HCT116 (cell line): ENCODE measurements at regions not wholly inside any gene's neighbourhood (a gene's known extent, or its start where the extent isn't known, plus 50 kb on each side); places are given as distances from the start of the nearest gene placed in this dataset.

Source experiments
- ATAC-seq: fragments of 200-7000 bp; cut with Tn5 transposase; 2 replicates; pipeline ENCODE4 v1.9.1; 2020; ENCODE audit warnings: mild to moderate bottlenecking, moderate library complexity
- BruUV-seq: library from RNA; stranded (reverse); fragments of 400-500 nt; replicated peaks from 2 replicates; lab custom pipeline; 2021; lab: Mats Ljungman, UMichigan
- CTCF ChIA-PET: fragments of 300-600 bp; sonication (Branson Sonifier 250); formaldehyde crosslinking; loops from one replicate; lab custom pipeline; 2021; ENCODE audit warnings: antibody characterized with exemption; lab: Charles Lee
- POLR2A ChIA-PET: fragments of 300-600, 350-600 bp; sonication (Branson Sonifier 250); formaldehyde crosslinking; loops from one replicate; lab custom pipeline; 2021; ENCODE audit warnings: antibody characterized with exemption; lab: Charles Lee
- RAD21 ChIA-PET, 2 experiments: fragments of 300-600 bp; sonication (Branson Sonifier 250); formaldehyde crosslinking; loops; one replicate each; lab custom pipeline; 2023; ENCODE audit warnings: low total read pairs in 2 of 2; ENCODE audit not compliant: uncharacterized antibody in 2 of 2, unreplicated experiment in 2 of 2, low non-redundant PET in 1 of 2; lab: Charles Lee
- DNase-seq: peaks from one replicate; pipeline ENCODE4 v3.0.0-alpha.2; 2010; ENCODE audit warnings: low read depth, low spot score
- H2AFZ ChIP-seq: fragments of 200-600 bp; shearing (Covaris generic), sonication (generic); 2 replicates; pipeline ENCODE4 v1.6.1; 2017; ENCODE audit warnings: low read depth, mixed run types, mixed read lengths, antibody characterized with exemption, low read length; ENCODE audit not compliant: poor library complexity, severe bottlenecking
- H3K27ac ChIP-seq: 2 replicates; pipeline ENCODE4 v1.5.1; 2012; ENCODE audit warnings: low read depth, low read length
- H3K27me3 ChIP-seq: fragments of 200-600 bp; sonication (generic); 2 replicates; pipeline ENCODE4 v1.6.1; 2016; ENCODE audit warnings: mixed run types, low read length, mixed read lengths; ENCODE audit not compliant: insufficient read depth
- H3K36me3 ChIP-seq, 2 experiments: fragments of 200-500 bp in 1 of 2; fragments of 200-600 bp in 1 of 2; sonication (Bioruptor generic) in 1 of 2; sonication (generic) in 1 of 2; 2 replicates each; pipeline versions ENCODE4 v1.5.1 to v1.6.1; 2014 to 2016; ENCODE audit warnings: low read length in 2 of 2, inconsistent platforms in 1 of 2, mixed read lengths in 1 of 2, mixed run types in 1 of 2; ENCODE audit not compliant: insufficient read depth in 2 of 2, control insufficient read depth in 1 of 2
- H3K4me1 ChIP-seq, 2 experiments: fragments of 200-600 bp in 1 of 2; sonication (generic) in 1 of 2; 2 replicates each; pipeline versions ENCODE4 v1.5.1 to v1.6.1; 2012 to 2017; ENCODE audit warnings: low read length in 2 of 2, inconsistent platforms in 1 of 2, mild to moderate bottlenecking in 1 of 2, mixed read lengths in 1 of 2, mixed run types in 1 of 2, moderate library complexity in 1 of 2; ENCODE audit not compliant: insufficient read depth in 2 of 2, control insufficient read depth in 1 of 2
- H3K4me2 ChIP-seq: fragments of 200-600 bp; sonication (generic); 2 replicates; pipeline ENCODE4 v1.6.1; 2017; ENCODE audit warnings: mixed run types, low read length, mixed read lengths
- H3K4me3 ChIP-seq, 2 experiments: fragments of 200-600 bp in 1 of 2; sonication (generic) in 1 of 2; replicated peaks in 1 of 2; 2 replicates each; pipeline ENCODE4 v1.5.1; 2011 to 2016; ENCODE audit warnings: low read length in 2 of 2, control low read depth in 1 of 2, low read depth in 1 of 2, mild to moderate bottlenecking in 1 of 2, mixed read lengths in 1 of 2, mixed run types in 1 of 2
- H3K79me2 ChIP-seq: fragments of 200-600 bp; sonication (generic); 2 replicates; pipeline ENCODE4 v1.6.1; 2017; ENCODE audit warnings: mild to moderate bottlenecking, mixed run types, low read length, moderate library complexity, mixed read lengths; ENCODE audit not compliant: insufficient read depth
- H3K9ac ChIP-seq: fragments of 200-600 bp; sonication (generic); 2 replicates; pipeline ENCODE4 v1.6.1; 2016; ENCODE audit warnings: low read length, mixed read lengths
- H3K9me2 ChIP-seq: fragments of 200-600 bp; sonication (generic), shearing (Covaris generic); 2 replicates; pipeline ENCODE4 v1.6.1; 2017; ENCODE audit warnings: mixed run types, mild to moderate bottlenecking, moderate library complexity; ENCODE audit not compliant: insufficient read depth
- H3K9me3 ChIP-seq, 2 experiments: fragments of 200-500 bp in 1 of 2; fragments of 200-600 bp in 1 of 2; sonication (Bioruptor generic) in 1 of 2; sonication (generic) in 1 of 2; 2 replicates each; pipeline ENCODE4 v1.6.1; 2014 to 2017; ENCODE audit warnings: low read length in 2 of 2, mixed read lengths in 2 of 2, inconsistent platforms in 1 of 2, low read depth in 1 of 2, mild to moderate bottlenecking in 1 of 2, mixed run types in 1 of 2, moderate library complexity in 1 of 2; ENCODE audit not compliant: control insufficient read depth in 1 of 2, insufficient read depth in 1 of 2
- H4K20me1 ChIP-seq: fragments of 200-600 bp; sonication (generic), shearing (Covaris generic); 2 replicates; pipeline ENCODE4 v1.6.1; 2017; ENCODE audit warnings: mixed run types, mild to moderate bottlenecking, moderate library complexity; ENCODE audit not compliant: insufficient read depth
- CBX3 ChIP-seq: IDR thresholded peaks from 2 replicates; pipeline ENCODE4 v1.6.1; 2012; ENCODE audit warnings: low read depth
- FOSL1 ChIP-seq: IDR thresholded peaks from 2 replicates; pipeline ENCODE4 v1.6.1; 2012; ENCODE audit warnings: low read depth
- POLR2A ChIP-seq: IDR thresholded peaks from 2 replicates; pipeline ENCODE4 v1.7.0; 2011; ENCODE audit warnings: borderline replicate concordance; ENCODE audit not compliant: insufficient read depth, insufficient read length; ENCODE audit errors: extremely low read depth
- POLR2AphosphoS5 ChIP-seq: IDR thresholded peaks from 2 replicates; pipeline ENCODE4 v1.6.1; 2011; ENCODE audit warnings: mild to moderate bottlenecking, low read depth, low read length, moderate library complexity
- RAD21 ChIP-seq: IDR thresholded peaks from 2 replicates; pipeline ENCODE4 v1.6.1; 2012; ENCODE audit warnings: low read depth, mild to moderate bottlenecking
- SP1 ChIP-seq: IDR thresholded peaks from 2 replicates; pipeline ENCODE4 v1.6.1; 2012; ENCODE audit warnings: low read depth
- SRF ChIP-seq: IDR thresholded peaks from 2 replicates; pipeline ENCODE4 v1.6.1; 2012; ENCODE audit warnings: low read depth
- ZNF274 ChIP-seq: fragments of 200-500 bp; sonication (Bioruptor generic); IDR thresholded peaks from 2 replicates; pipeline ENCODE4 v1.6.1; 2014; ENCODE audit warnings: mild to moderate bottlenecking, low read depth, low read length, inconsistent platforms
- intact Hi-C: fragments of 100-400 bp; cut with micrococcal nuclease; formaldehyde crosslinking; loops from 2 replicates; pipeline ENCODE4 v1.10.0; 2022

DNA sequence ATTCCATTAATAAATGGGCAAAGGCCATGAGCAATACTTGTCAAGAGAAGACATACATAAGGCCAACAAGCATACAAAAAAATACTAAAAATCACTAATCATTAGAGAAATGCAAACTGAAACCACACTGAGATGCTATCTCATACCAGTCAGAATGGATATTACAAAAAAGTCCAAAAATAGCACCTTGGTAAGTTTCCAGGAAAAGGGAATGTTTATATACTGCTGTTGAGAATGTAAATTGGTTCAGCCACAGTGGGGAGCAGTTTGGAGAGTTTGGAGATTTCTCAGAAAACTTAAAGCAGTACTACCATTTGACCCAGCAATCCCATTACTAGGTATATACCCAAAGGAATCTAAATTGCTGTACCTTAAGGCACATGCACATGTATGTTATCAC is 467.7 kb downstream of the CDH11 start:
- H3K27ac ChIP-seq, result no peak overlapping the region
- H3K36me3 ChIP-seq, result no peaks in the 10 kb centered on the region
- peaks cover 3 to 19% of the 10 kb centered on the region in 2 experiments; a peak in 2 of 4 replicates for H3K9me3 ChIP-seq
- H2AFZ ChIP-seq, result no peak overlapping the region
- H3K79me2 ChIP-seq, result no peaks in the 10 kb centered on the region
- no peak for ATAC-seq
- BruUV-seq, result no TSS peak
- no peak overlapping the region for H3K4me2 ChIP-seq
- no peaks in the 10 kb centered on the region for H3K9me2 ChIP-seq
- H3K4me3 ChIP-seq, result no peak overlapping the region
- DNase-seq, result no peak
- H3K4me1 ChIP-seq, result no peaks in the 10 kb centered on the region
- ChIA-PET CTCF (no interaction called here), POLR2A (no interaction called here), RAD21 (no interaction called here)
- no peaks in the 10 kb centered on the region for H3K27me3 ChIP-seq
- intact Hi-C loops, result no loop called here
- no peak overlapping the region for H3K9ac ChIP-seq
- no peak for TF ChIP-seq ZNF274
- no peak for TF ChIP-seq RAD21
- no peak for TF ChIP-seq POLR2AphosphoS5
- no peak for TF ChIP-seq POLR2A
- no peak for TF ChIP-seq SRF
- TF ChIP-seq FOSL1, result no peak
- no peak for TF ChIP-seq CBX3
- TF ChIP-seq SP1, result no peak
- H4K20me1 ChIP-seq, result no peaks in the 10 kb centered on the region

- ChIA-PET POLR2A (no interaction called here), CTCF (no interaction called here), RAD21 (no interaction called here)
- Histone ChIP-seq H3K4me1 (no peaks in the 10 kb centered on the region), H3K79me2 (no peaks in the 10 kb centered on the region), H3K27me3 (no peaks in the 10 kb centered on the region), H4K20me1 (no peaks in the 10 kb centered on the region), H3K9me2 (no peaks in the 10 kb centered on the region), H3K9me3 (peaks cover 0 to 25% of the 10 kb centered on the region in 2 experiments; a peak in 2 of 4 replicates), H2AFZ (no peak overlapping the region), H3K4me3 (no peak overlapping the region), H3K9ac (no peak overlapping the region), H3K27ac (no peak overlapping the region), H3K36me3 (no peaks in the 10 kb centered on the region), H3K4me2 (no peak overlapping the region)
- intact Hi-C loops, result no loop called here
- no peak for TF ChIP-seq SRF
- BruUV-seq, result no TSS peak
- ATAC-seq (no peak), DNase-seq (no peak)
Observed at GRCh38 chr16:64648282-64648681, 473.6 kb downstream of the CDH11 start.
